ENCODE measurements at regions not wholly inside any gene's neighbourhood (a gene's known extent, or its start where the extent isn't known, plus 50 kb on each side); places are given as distances from the start of the nearest gene placed in this dataset.

DNA sequence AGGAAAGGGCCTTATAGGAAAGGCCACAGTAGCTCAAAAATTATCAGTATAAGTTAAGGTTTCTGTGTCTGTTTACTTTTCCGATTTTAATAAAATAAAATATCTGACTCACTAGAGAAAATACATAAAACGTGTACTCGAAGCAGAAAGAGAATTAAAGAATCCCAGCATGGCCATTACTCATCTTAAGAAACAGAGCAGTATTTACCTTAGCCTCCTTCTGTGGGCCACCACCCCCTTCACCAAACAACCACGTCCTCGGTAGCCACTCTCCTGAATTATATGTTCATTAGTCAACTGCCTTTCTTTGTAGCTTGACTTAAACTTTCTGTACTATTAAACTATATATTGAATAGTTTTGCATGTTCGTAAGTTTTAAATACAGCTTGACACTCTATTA is 72.2 kb upstream of the SPTLC3 start:
- Histone ChIP-seq H3K4me3 (ENCODE audit: low read depth in 1 of 2, low read length in 2 of 2) (no peak overlapping the region), H3K9ac (ENCODE audit: low read depth, low read length) (no peak overlapping the region), H3K4me1 (ENCODE audit: insufficient read depth, low read length) (no peaks in the 10 kb centered on the region), H3K27me3 (ENCODE audit: insufficient read depth, low read length, poor library complexity) (peaks cover 6% of the 10 kb centered on the region), H4K20me1 (ENCODE audit: insufficient read depth, low read length) (no peaks in the 10 kb centered on the region), H3K4me2 (ENCODE audit: insufficient read depth, low read length) (no peak overlapping the region), H3K27ac (ENCODE audit: low read length) (no peak overlapping the region), H3K36me3 (ENCODE audit: insufficient read depth, low read length) (no peaks in the 10 kb centered on the region), H3K79me2 (ENCODE audit: insufficient read depth, low read length) (no peaks in the 10 kb centered on the region), H2AFZ (ENCODE audit: low read depth, low read length) (no peak overlapping the region), H3K9me3 (ENCODE audit: insufficient read depth, low read length, severe bottlenecking) (no peaks in the 10 kb centered on the region)
- DNase-seq: no peak
- TF ChIP-seq EZH2 (IDR thresholded peaks at IDR 0.05; ENCODE audit: borderline replicate concordance, low read depth, low read length, severe bottlenecking): no peak
- TF ChIP-seq, protein P1, sequence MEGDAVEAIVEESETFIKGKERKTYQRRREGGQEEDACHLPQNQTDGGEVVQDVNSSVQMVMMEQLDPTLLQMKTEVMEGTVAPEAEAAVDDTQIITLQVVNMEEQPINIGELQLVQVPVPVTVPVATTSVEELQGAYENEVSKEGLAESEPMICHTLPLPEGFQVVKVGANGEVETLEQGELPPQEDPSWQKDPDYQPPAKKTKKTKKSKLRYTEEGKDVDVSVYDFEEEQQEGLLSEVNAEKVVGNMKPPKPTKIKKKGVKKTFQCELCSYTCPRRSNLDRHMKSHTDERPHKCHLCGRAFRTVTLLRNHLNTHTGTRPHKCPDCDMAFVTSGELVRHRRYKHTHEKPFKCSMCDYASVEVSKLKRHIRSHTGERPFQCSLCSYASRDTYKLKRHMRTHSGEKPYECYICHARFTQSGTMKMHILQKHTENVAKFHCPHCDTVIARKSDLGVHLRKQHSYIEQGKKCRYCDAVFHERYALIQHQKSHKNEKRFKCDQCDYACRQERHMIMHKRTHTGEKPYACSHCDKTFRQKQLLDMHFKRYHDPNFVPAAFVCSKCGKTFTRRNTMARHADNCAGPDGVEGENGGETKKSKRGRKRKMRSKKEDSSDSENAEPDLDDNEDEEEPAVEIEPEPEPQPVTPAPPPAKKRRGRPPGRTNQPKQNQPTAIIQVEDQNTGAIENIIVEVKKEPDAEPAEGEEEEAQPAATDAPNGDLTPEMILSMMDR (IDR thresholded peaks at IDR 0.05; ENCODE audit: borderline replicate concordance, extremely low read depth, low read length, poor library complexity, severe bottlenecking): no peak
- no peak for ATAC-seq (ENCODE audit: insufficient read depth, low read depth)

DNA sequence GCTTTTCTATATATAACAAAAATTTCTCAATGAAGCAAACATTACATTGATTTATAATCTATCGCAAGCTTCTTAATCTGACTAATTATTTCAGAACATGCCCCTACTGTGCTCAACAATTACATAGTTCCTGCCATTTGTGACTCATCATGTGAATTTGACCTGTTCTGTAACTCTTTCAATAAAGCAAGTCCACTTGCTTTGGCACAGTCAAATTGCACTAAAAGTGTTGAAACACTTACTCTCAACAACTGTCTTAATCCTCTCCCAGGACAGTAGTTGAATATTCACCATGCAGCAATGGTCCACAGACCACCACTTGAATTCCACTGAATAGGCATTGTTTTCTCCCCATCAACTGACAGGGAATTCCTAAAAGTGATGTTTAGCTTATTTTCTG is 67.7 kb upstream of the SPTLC3 start:
- no peak overlapping the region for H3K27ac ChIP-seq (ENCODE audit: low read length)
- no peak overlapping the region for H2AFZ ChIP-seq (ENCODE audit: low read depth, low read length)
- no peaks in the 10 kb centered on the region for H3K27me3 ChIP-seq (ENCODE audit: insufficient read depth, low read length, poor library complexity)
- DNase-seq (no peak), ATAC-seq (ENCODE audit: insufficient read depth, low read depth) (no peak)
- H3K4me3 ChIP-seq (ENCODE audit: low read depth in 1 of 2, low read length in 2 of 2): no peak overlapping the region
- H3K9me3 ChIP-seq (ENCODE audit: insufficient read depth, low read length, severe bottlenecking): no peaks in the 10 kb centered on the region
- H4K20me1 ChIP-seq (ENCODE audit: insufficient read depth, low read length): no peaks in the 10 kb centered on the region
- H3K4me2 ChIP-seq (ENCODE audit: insufficient read depth, low read length): no peak overlapping the region
- H3K36me3 ChIP-seq (ENCODE audit: insufficient read depth, low read length): no peaks in the 10 kb centered on the region
- TF ChIP-seq, protein P1 (IDR thresholded peaks at IDR 0.05; ENCODE audit: borderline replicate concordance, extremely low read depth, low read length, poor library complexity, severe bottlenecking): no peak
- no peak for TF ChIP-seq EZH2 (IDR thresholded peaks at IDR 0.05; ENCODE audit: borderline replicate concordance, low read depth, low read length, severe bottlenecking)
- H3K4me1 ChIP-seq (ENCODE audit: insufficient read depth, low read length): no peaks in the 10 kb centered on the region
- H3K79me2 ChIP-seq (ENCODE audit: insufficient read depth, low read length): no peaks in the 10 kb centered on the region
- no peak overlapping the region for H3K9ac ChIP-seq (ENCODE audit: low read depth, low read length)

- no peaks in the 10 kb centered on the region for H4K20me1 ChIP-seq (ENCODE audit: insufficient read depth, low read length)
- no peak overlapping the region for H2AFZ ChIP-seq (ENCODE audit: low read depth, low read length)
- TF ChIP-seq, protein P1 (IDR thresholded peaks at IDR 0.05; ENCODE audit: borderline replicate concordance, extremely low read depth, low read length, poor library complexity, severe bottlenecking): no peak
- TF ChIP-seq EZH2 (IDR thresholded peaks at IDR 0.05; ENCODE audit: borderline replicate concordance, low read depth, low read length, severe bottlenecking): no peak
- H3K79me2 ChIP-seq (ENCODE audit: insufficient read depth, low read length): no peaks in the 10 kb centered on the region
- no peak overlapping the region for H3K9ac ChIP-seq (ENCODE audit: low read depth, low read length)
- no peak for DNase-seq
- H3K4me3 ChIP-seq (ENCODE audit: low read depth in 1 of 2, low read length in 2 of 2): no peak overlapping the region
- H3K4me2 ChIP-seq (ENCODE audit: insufficient read depth, low read length): no peak overlapping the region
- no peaks in the 10 kb centered on the region for H3K4me1 ChIP-seq (ENCODE audit: insufficient read depth, low read length)
- no peaks in the 10 kb centered on the region for H3K36me3 ChIP-seq (ENCODE audit: insufficient read depth, low read length)
- no peaks in the 10 kb centered on the region for H3K27me3 ChIP-seq (ENCODE audit: insufficient read depth, low read length, poor library complexity)
- H3K9me3 ChIP-seq (ENCODE audit: insufficient read depth, low read length, severe bottlenecking): no peaks in the 10 kb centered on the region
- H3K27ac ChIP-seq (ENCODE audit: low read length): no peak overlapping the region
- ATAC-seq (ENCODE audit: insufficient read depth, low read depth): no peak
Measured at GRCh38 chr20:12942123-12942522, 66.6 kb upstream of the SPTLC3 start.

DNA sequence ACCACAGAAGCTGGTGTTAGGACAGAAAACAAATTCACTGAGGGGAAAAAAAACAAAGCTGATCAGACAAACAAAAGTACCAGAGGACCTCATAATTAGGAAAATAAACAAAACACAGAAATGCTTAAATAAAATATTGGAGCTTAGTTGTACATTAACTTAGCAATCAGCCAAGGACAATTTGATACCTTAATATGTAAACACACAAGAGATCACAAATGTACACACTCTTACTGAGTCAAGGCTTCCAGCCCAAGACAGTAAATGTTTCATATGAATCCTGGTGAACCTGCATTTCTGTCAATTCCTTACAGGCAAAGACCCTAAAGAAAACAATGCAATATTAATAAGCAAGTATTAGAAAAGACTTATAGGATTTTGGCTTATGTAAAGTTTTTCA is 62.0 kb upstream of the SPTLC3 start:
- TF ChIP-seq EZH2 (IDR thresholded peaks at IDR 0.05; ENCODE audit: borderline replicate concordance, low read depth, low read length, severe bottlenecking): no peak
- TF ChIP-seq, protein P1 (IDR thresholded peaks at IDR 0.05; ENCODE audit: borderline replicate concordance, extremely low read depth, low read length, poor library complexity, severe bottlenecking): no peak
- Histone ChIP-seq H3K79me2 (ENCODE audit: insufficient read depth, low read length) (no peaks in the 10 kb centered on the region), H3K4me1 (ENCODE audit: insufficient read depth, low read length) (no peaks in the 10 kb centered on the region), H3K9ac (ENCODE audit: low read depth, low read length) (no peak overlapping the region), H3K27ac (ENCODE audit: low read length) (no peak overlapping the region), H3K9me3 (ENCODE audit: insufficient read depth, low read length, severe bottlenecking) (no peaks in the 10 kb centered on the region), H3K36me3 (ENCODE audit: insufficient read depth, low read length) (no peaks in the 10 kb centered on the region), H4K20me1 (ENCODE audit: insufficient read depth, low read length) (no peaks in the 10 kb centered on the region), H3K4me3 (ENCODE audit: low read depth in 1 of 2, low read length in 2 of 2) (no peak overlapping the region), H2AFZ (ENCODE audit: low read depth, low read length) (no peak overlapping the region), H3K27me3 (ENCODE audit: insufficient read depth, low read length, poor library complexity) (no peaks in the 10 kb centered on the region), H3K4me2 (ENCODE audit: insufficient read depth, low read length) (no peak overlapping the region)
- DNase-seq (no peak), ATAC-seq (ENCODE audit: insufficient read depth, low read depth) (no peak)
